HTR-8/SVneo (cell line): ENCODE measurements at regions not wholly inside any gene's neighbourhood (a gene's known extent, or its start where the extent isn't known, plus 50 kb on each side); places are given as distances from the start of the nearest gene placed in this dataset.

Experiments
- DNase-seq: peaks from one replicate; pipeline ENCODE4 v3.0.0; 2011; ENCODE audit warnings: low spot score, mixed read lengths; ENCODE audit not compliant: insufficient read length
- FAIRE-seq: peaks from 2 replicates; lab custom pipeline; 2011; peaks lifted over from hg19 to GRCh38; lab: Jason Lieb, UNC

- DNase-seq (no peak), FAIRE-seq (no peak)
Measured at GRCh38 chr11:15884141-15884540, 472.2 kb downstream of the SOX6 start.

- DNase-seq (no peak), FAIRE-seq (no peak)
Measured at GRCh38 chr11:15884777-15885540, 471.4 kb downstream of the SOX6 start.

- no peak for FAIRE-seq
- no peak for DNase-seq
Measured at GRCh38 chr11:15885854-15886253, 470.5 kb downstream of the SOX6 start.

GRCh38 chr11:15886299-15886698 lies 470.0 kb downstream of the SOX6 start:
- DNase-seq (no peak), FAIRE-seq (no peak)

- no peak for FAIRE-seq
- no peak for DNase-seq
Measured at GRCh38 chr11:15886866-15887265, 469.5 kb downstream of the SOX6 start.

GRCh38 chr11:15888556-15889345 lies 467.6 kb downstream of the SOX6 start:
- FAIRE-seq: no peak
- no peak for DNase-seq

- no peak for DNase-seq
- FAIRE-seq: no peak
Measured at GRCh38 chr11:15889363-15890030, 466.8 kb downstream of the SOX6 start.

GRCh38 chr11:15890031-15890713 lies 466.2 kb downstream of the SOX6 start:
- FAIRE-seq (no peak), DNase-seq (no peak)

GRCh38 chr11:15893080-15893492 lies 463.3 kb downstream of the SOX6 start:
- no peak for FAIRE-seq
- peak; percentile 41 for DNase-seq

GRCh38 chr11:15896026-15896425 lies 460.3 kb downstream of the SOX6 start:
- no peak for FAIRE-seq

GRCh38 chr11:15896530-15896929 lies 459.8 kb downstream of the SOX6 start:
- no peak for DNase-seq

More at GRCh38 chr11:15896026-15896425, 460.3 kb downstream of the SOX6 start:
- DNase-seq: no peak

GRCh38 chr11:15897211-15897960 lies 459.0 kb downstream of the SOX6 start:
- FAIRE-seq (peak; percentile 77), DNase-seq (peak; percentile 38)

More at GRCh38 chr11:15896530-15896929, 459.8 kb downstream of the SOX6 start:
- no peak for FAIRE-seq

GRCh38 chr11:15901054-15901453 lies 455.3 kb downstream of the SOX6 start:
- FAIRE-seq (no peak), DNase-seq (no peak)

GRCh38 chr11:15901790-15902189 lies 454.6 kb downstream of the SOX6 start:
- FAIRE-seq (no peak), DNase-seq (no peak)

- peak; percentile 32 for DNase-seq
Measured at GRCh38 chr11:15903246-15903645, 453.1 kb downstream of the SOX6 start.

GRCh38 chr11:15905366-15906104 lies 450.8 kb downstream of the SOX6 start:
- DNase-seq (no peak), FAIRE-seq (no peak)

More at GRCh38 chr11:15903246-15903645, 453.1 kb downstream of the SOX6 start:
- FAIRE-seq: no peak

- DNase-seq: no peak
- FAIRE-seq: no peak
Measured at GRCh38 chr11:15906481-15907035, 449.8 kb downstream of the SOX6 start.

GRCh38 chr11:15907806-15908205 lies 448.5 kb downstream of the SOX6 start:
- DNase-seq (no peak), FAIRE-seq (no peak)
